PFSK-1 (cell line): ENCODE measurements at regions not wholly inside any gene's neighbourhood (a gene's known extent, or its start where the extent isn't known, plus 50 kb on each side); places are given as distances from the start of the nearest gene placed in this dataset.

Experiments
- FOXP2 ChIP-seq: optimal IDR thresholded peaks from 2 replicates; pipeline ENCODE3; 2011; ENCODE audit warnings: borderline replicate concordance, control low read depth, inconsistent platforms; ENCODE audit not compliant: insufficient read depth; ENCODE audit errors: extremely low read length, extremely low read depth
- POLR2AphosphoS5 ChIP-seq: IDR thresholded peaks from 2 replicates; pipeline ENCODE4 v1.6.1; 2012; ENCODE audit warnings: low read depth, mild to moderate bottlenecking, control low read depth, low read length, moderate library complexity
- REST ChIP-seq, 2 experiments: IDR thresholded peaks; 2 replicates each; pipeline versions ENCODE4 v1.6.1 to v1.8.0; 2011 to 2012; ENCODE audit warnings: low read depth in 2 of 2, low read length in 2 of 2, control low read depth in 1 of 2, inconsistent platforms in 1 of 2, mild to moderate bottlenecking in 1 of 2, moderate library complexity in 1 of 2; ENCODE audit not compliant: insufficient read depth in 1 of 2
- SIN3A ChIP-seq: IDR thresholded peaks from 2 replicates; pipeline ENCODE4 v1.6.1; 2012; ENCODE audit warnings: mild to moderate bottlenecking, low read length, moderate library complexity, borderline replicate concordance; ENCODE audit not compliant: insufficient read depth
- TAF1 ChIP-seq: IDR thresholded peaks from 2 replicates; pipeline ENCODE4 v1.6.1; 2012; ENCODE audit warnings: low read length, control low read depth, borderline replicate concordance; ENCODE audit not compliant: insufficient read depth

GRCh38 chr5:40346901-40347300, 332.8 kb upstream of the PTGER4 start:
- no peak for TF ChIP-seq SIN3A
- TF ChIP-seq TAF1: no peak
- no peak for TF ChIP-seq REST (IDR thresholded peaks at IDR 0.05; ENCODE audit: insufficient read depth in 1 of 2, low read depth in 2 of 2, low read length in 2 of 2)
- TF ChIP-seq FOXP2: no peak
- TF ChIP-seq POLR2AphosphoS5: no peak

GRCh38 chr5:40334242-40334635, 345.5 kb upstream of the PTGER4 start:
- TF ChIP-seq POLR2AphosphoS5: no peak
- TF ChIP-seq REST (IDR thresholded peaks at IDR 0.05; ENCODE audit: insufficient read depth in 1 of 2, low read depth in 2 of 2, low read length in 2 of 2): no peak
- TF ChIP-seq FOXP2: no peak
- TF ChIP-seq SIN3A: no peak
- TF ChIP-seq TAF1: no peak

- TF ChIP-seq TAF1: no peak
- TF ChIP-seq POLR2AphosphoS5: no peak
- no peak for TF ChIP-seq REST (IDR thresholded peaks at IDR 0.05; ENCODE audit: insufficient read depth in 1 of 2, low read depth in 2 of 2, low read length in 2 of 2)
These were observed 346.1 kb upstream of the PTGER4 start for GRCh38 chr5:40333459-40334241.

GRCh38 chr5:40332970-40333369, 346.7 kb upstream of the PTGER4 start:
- TF ChIP-seq TAF1 (no peak), POLR2AphosphoS5 (no peak), REST (IDR thresholded peaks at IDR 0.05; ENCODE audit: insufficient read depth in 1 of 2, low read depth in 2 of 2, low read length in 2 of 2) (no peak), FOXP2 (no peak), SIN3A (no peak)

- TF ChIP-seq SIN3A (no peak), FOXP2 (no peak), TAF1 (no peak)
These were observed 348.1 kb upstream of the PTGER4 start for GRCh38 chr5:40331616-40332015.

GRCh38 chr5:40321514-40321913, 358.2 kb upstream of the PTGER4 start:
- TF ChIP-seq FOXP2 (no peak), REST (IDR thresholded peaks at IDR 0.05; ENCODE audit: insufficient read depth in 1 of 2, low read depth in 2 of 2, low read length in 2 of 2) (no peak), POLR2AphosphoS5 (no peak), SIN3A (no peak), TAF1 (no peak)
